Smooth muscle cell (in vitro differentiated cells): ENCODE measurements at regions not wholly inside any gene's neighbourhood (a gene's known extent, or its start where the extent isn't known, plus 50 kb on each side); places are given as distances from the start of the nearest gene placed in this dataset.

Experiments used
- DNase-seq: peaks from one replicate; lab custom pipeline; 2025; ENCODE audit not compliant: unreplicated experiment; lab: John Stamatoyannopoulos, UW
- H2AFZ ChIP-seq: fragments of 200-600 bp; sonication (generic); 2 replicates; pipeline ENCODE4 v1.6.0; 2016; ENCODE audit warnings: antibody characterized with exemption, low read depth, mild to moderate bottlenecking
- H3F3A ChIP-seq: fragments of 200-600 bp; sonication (generic); 2 replicates; pipeline ENCODE4 v1.6.0; 2017; ENCODE audit warnings: antibody characterized with exemption, low read depth
- H3K27ac ChIP-seq: fragments of 200-600 bp; sonication (generic); 2 replicates; pipeline ENCODE4 v1.5.1; 2016; ENCODE audit warnings: low read depth, mild to moderate bottlenecking
- H3K27me3 ChIP-seq: fragments of 200-600 bp; sonication (generic); 2 replicates; pipeline ENCODE4 v1.6.1; 2016; ENCODE audit warnings: low read depth, mild to moderate bottlenecking
- H3K36me3 ChIP-seq: fragments of 200-600 bp; sonication (generic); 2 replicates; pipeline ENCODE4 v1.5.1; 2016; ENCODE audit warnings: low read depth
- H3K4me1 ChIP-seq: fragments of 200-600 bp; sonication (generic); 2 replicates; pipeline ENCODE4 v1.5.1; 2016; ENCODE audit warnings: low read depth
- H3K4me2 ChIP-seq: fragments of 200-600 bp; sonication (generic); 2 replicates; pipeline ENCODE4 v1.6.0; 2016; ENCODE audit warnings: mild to moderate bottlenecking
- H3K4me3 ChIP-seq: fragments of 200-600 bp; sonication (generic); 2 replicates; pipeline ENCODE4 v1.5.1; 2016; ENCODE audit warnings: mild to moderate bottlenecking
- H3K79me2 ChIP-seq: fragments of 200-600 bp; sonication (generic); 2 replicates; pipeline ENCODE4 v1.6.0; 2016; ENCODE audit warnings: low read depth, mild to moderate bottlenecking
- H3K9ac ChIP-seq: fragments of 200-600 bp; sonication (generic); 2 replicates; pipeline ENCODE4 v1.6.0; 2016; ENCODE audit warnings: low read depth
- H3K9me3 ChIP-seq: fragments of 200-600 bp; sonication (generic); replicated peaks from 2 replicates; pipeline ENCODE4 v1.5.1; 2016; ENCODE audit warnings: low read depth
- H4K20me1 ChIP-seq: fragments of 200-600 bp; sonication (generic); 2 replicates; pipeline ENCODE4 v1.6.0; 2016; ENCODE audit warnings: low read depth
- WGBS: methylation state at CpG from one replicate; pipeline ENCODE4 v1.1.7; 2016; ENCODE audit warnings: low lambda C conversion rate; 5-methylcytosine and 5-hydroxymethylcytosine counted together
- TF ChIP-seq, protein P1 (sequence below): fragments of 200-600 bp; sonication (generic); IDR thresholded peaks from 2 replicates; pipeline ENCODE4 v1.5.1; 2017; ENCODE audit warnings: borderline replicate concordance, mild to moderate bottlenecking, antibody characterized with exemption; ENCODE audit not compliant: insufficient read depth, poor library complexity, severe bottlenecking

- H4K20me1 ChIP-seq: no peaks in the 10 kb centered on the region
- H3K27ac ChIP-seq: no peak overlapping the region
- no peaks in the 10 kb centered on the region for H3K36me3 ChIP-seq
- H3K9ac ChIP-seq: no peak overlapping the region
- H3K4me2 ChIP-seq: no peak overlapping the region
- WGBS: 55% methylated on average over 4 of the region's 4 CpGs
- H3K79me2 ChIP-seq: no peaks in the 10 kb centered on the region
- H3K4me3 ChIP-seq: no peak overlapping the region
- no peaks in the 10 kb centered on the region for H3K4me1 ChIP-seq
- H3F3A ChIP-seq: no peaks in the 10 kb centered on the region
- H2AFZ ChIP-seq: no peak overlapping the region
- no peaks in the 10 kb centered on the region for H3K9me3 ChIP-seq
- TF ChIP-seq, protein P1, sequence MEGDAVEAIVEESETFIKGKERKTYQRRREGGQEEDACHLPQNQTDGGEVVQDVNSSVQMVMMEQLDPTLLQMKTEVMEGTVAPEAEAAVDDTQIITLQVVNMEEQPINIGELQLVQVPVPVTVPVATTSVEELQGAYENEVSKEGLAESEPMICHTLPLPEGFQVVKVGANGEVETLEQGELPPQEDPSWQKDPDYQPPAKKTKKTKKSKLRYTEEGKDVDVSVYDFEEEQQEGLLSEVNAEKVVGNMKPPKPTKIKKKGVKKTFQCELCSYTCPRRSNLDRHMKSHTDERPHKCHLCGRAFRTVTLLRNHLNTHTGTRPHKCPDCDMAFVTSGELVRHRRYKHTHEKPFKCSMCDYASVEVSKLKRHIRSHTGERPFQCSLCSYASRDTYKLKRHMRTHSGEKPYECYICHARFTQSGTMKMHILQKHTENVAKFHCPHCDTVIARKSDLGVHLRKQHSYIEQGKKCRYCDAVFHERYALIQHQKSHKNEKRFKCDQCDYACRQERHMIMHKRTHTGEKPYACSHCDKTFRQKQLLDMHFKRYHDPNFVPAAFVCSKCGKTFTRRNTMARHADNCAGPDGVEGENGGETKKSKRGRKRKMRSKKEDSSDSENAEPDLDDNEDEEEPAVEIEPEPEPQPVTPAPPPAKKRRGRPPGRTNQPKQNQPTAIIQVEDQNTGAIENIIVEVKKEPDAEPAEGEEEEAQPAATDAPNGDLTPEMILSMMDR: no peak
- DNase-seq: no peak
- no peaks in the 10 kb centered on the region for H3K27me3 ChIP-seq
These were observed 757.8 kb downstream of the TRIB2 start for GRCh38 chr2:13474538-13474937.

DNA sequence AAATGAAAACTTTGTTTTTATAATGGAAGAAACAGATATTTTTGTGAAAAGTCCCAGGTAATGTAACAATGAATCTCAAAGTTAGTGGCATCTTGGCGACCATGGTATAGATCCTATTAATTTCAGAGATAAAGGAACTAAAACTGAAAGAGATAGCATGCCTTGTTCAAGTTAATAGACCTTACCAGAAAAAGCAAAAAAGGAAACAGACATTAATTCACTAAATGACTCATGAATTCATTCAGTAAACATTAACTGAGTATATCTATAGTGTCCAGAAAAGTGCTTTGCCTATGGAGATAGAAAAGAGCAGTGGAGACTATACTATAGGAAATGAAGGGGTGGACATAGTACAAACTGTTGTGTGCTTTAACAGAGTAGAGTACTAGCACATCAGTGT lies 763.3 kb downstream of the TRIB2 start:
- Histone ChIP-seq H4K20me1 (no peaks in the 10 kb centered on the region), H3K4me1 (no peaks in the 10 kb centered on the region), H3K27ac (no peak overlapping the region), H3F3A (no peaks in the 10 kb centered on the region), H2AFZ (no peak overlapping the region), H3K36me3 (no peaks in the 10 kb centered on the region), H3K9me3 (no peaks in the 10 kb centered on the region), H3K9ac (no peak overlapping the region), H3K27me3 (no peaks in the 10 kb centered on the region), H3K4me2 (no peak overlapping the region), H3K4me3 (no peak overlapping the region), H3K79me2 (no peaks in the 10 kb centered on the region)
- TF ChIP-seq, protein P1: no peak
- WGBS: 47% methylated on average over 1 of the region's 1 CpG
- DNase-seq: no peak

DNA sequence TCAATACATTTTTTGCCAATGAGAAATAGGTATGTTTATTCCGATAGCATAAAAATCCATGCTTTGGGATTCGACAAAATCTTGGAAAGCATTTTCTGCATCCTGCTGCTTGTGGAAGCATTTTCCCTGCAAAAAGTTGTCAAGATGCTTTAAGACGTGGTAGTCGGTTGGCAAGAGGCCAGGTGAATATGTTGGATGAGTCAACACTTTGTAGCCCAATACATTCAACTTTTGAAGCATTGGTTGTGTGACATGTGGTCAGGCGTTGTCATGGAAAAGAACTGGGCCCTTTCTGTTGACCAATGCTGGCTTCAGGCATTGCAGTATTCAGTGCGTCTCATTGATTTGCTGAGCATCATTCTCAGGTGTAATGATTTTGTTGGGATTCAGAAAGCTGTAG lies 764.5 kb downstream of the TRIB2 start:
- H3K9me3 ChIP-seq: no peaks in the 10 kb centered on the region
- no peaks in the 10 kb centered on the region for H3K4me1 ChIP-seq
- TF ChIP-seq, protein P1: no peak
- no peaks in the 10 kb centered on the region for H4K20me1 ChIP-seq
- H3F3A ChIP-seq: no peaks in the 10 kb centered on the region
- no peak overlapping the region for H3K27ac ChIP-seq
- no peak overlapping the region for H3K9ac ChIP-seq
- DNase-seq: no peak
- H3K79me2 ChIP-seq: no peaks in the 10 kb centered on the region
- H2AFZ ChIP-seq: no peak overlapping the region
- no peaks in the 10 kb centered on the region for H3K36me3 ChIP-seq
- 85% methylated on average over 6 of the region's 6 CpGs for WGBS
- no peaks in the 10 kb centered on the region for H3K27me3 ChIP-seq
- no peak overlapping the region for H3K4me2 ChIP-seq
- H3K4me3 ChIP-seq: no peak overlapping the region

GRCh38 chr2:13485256-13485655 lies 768.5 kb downstream of the TRIB2 start:
- Histone ChIP-seq H3K9ac (no peak overlapping the region), H3K9me3 (no peaks in the 10 kb centered on the region), H3K4me2 (no peak overlapping the region), H3K36me3 (no peaks in the 10 kb centered on the region), H3K27ac (no peak overlapping the region), H3K27me3 (no peaks in the 10 kb centered on the region), H3K4me3 (no peak overlapping the region), H3K4me1 (no peaks in the 10 kb centered on the region), H3F3A (no peaks in the 10 kb centered on the region), H2AFZ (no peak overlapping the region), H4K20me1 (no peaks in the 10 kb centered on the region), H3K79me2 (no peaks in the 10 kb centered on the region)
- 89% methylated on average over 2 of the region's 2 CpGs for WGBS
- DNase-seq: no peak
- TF ChIP-seq, protein P1: no peak
